ENCODE measurements at regions not wholly inside any gene's neighbourhood (a gene's known extent, or its start where the extent isn't known, plus 50 kb on each side); places are given as distances from the start of the nearest gene placed in this dataset.

DNA sequence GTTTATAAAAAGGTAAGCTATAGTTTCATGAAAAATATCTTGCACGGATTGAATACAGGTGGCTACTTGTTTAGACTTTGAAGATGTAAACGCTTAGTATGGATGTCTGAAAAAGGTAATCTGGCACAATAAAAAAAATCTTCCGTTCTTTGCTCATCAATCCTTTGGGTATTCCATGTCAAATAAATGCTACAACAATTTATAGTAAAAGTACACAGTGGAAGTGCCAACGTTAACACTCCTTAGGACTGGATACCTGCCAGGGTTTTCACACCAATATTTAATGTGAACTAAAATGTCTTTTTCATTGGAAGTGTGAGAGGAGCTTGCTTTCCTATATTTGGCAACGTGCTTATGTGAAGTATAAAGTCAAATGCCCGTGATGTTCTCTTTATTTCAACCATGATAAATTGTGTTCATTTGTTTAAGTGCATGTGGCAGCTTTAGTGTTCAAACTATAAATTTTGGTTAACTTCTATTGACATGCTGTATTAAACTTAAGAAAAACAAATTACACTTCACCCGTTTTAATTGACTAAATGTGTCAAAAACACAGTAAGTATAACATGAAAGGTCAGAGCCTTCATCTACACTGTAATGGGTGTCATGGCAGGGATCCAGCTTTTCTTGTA, 121.7 kb upstream of the HAND2 start:
- TF ChIP-seq CTCF (IDR thresholded peaks at IDR 0.05): no peak
- TF ChIP-seq POLR2AphosphoS5 (IDR thresholded peaks at IDR 0.05): peak in 3 of 4 donors; percentile 43 to 74 (median 56)
- TF ChIP-seq POLR2A (IDR thresholded peaks at IDR 0.05): no peak
